ENCODE measurements at regions not wholly inside any gene's neighbourhood (a gene's known extent, or its start where the extent isn't known, plus 50 kb on each side); places are given as distances from the start of the nearest gene placed in this dataset.

GRCh38 chr16:73384506-73385089 is 336.7 kb upstream of the ZFHX3 start:
- no peak for TF ChIP-seq CTCF (IDR thresholded peaks at IDR 0.05; ENCODE audit: extremely low read depth, insufficient read depth, missing control alignments)
- in situ Hi-C loops (cut with MboI; ENCODE audit: low pct_unique_long_range_greater_than_20kb, low sequenced_read_pairs, unreplicated experiment) = no loop called here
- DNase-seq (ENCODE audit: low spot score) = no peak

GRCh38 chr16:73383988-73384365 is 336.0 kb upstream of the ZFHX3 start:
- in situ Hi-C loops (cut with MboI; ENCODE audit: low pct_unique_long_range_greater_than_20kb, low sequenced_read_pairs, unreplicated experiment) = no loop called here
- TF ChIP-seq CTCF (IDR thresholded peaks at IDR 0.05; ENCODE audit: extremely low read depth, insufficient read depth, missing control alignments) = no peak
- DNase-seq (ENCODE audit: low spot score) = no peak

- in situ Hi-C loops (cut with MboI; ENCODE audit: low pct_unique_long_range_greater_than_20kb, low sequenced_read_pairs, unreplicated experiment) = no loop called here
Measured at GRCh38 chr16:73383195-73383987, 335.5 kb upstream of the ZFHX3 start.

GRCh38 chr16:73378471-73378870 is 330.5 kb upstream of the ZFHX3 start:
- DNase-seq (ENCODE audit: low spot score) = no peak
- TF ChIP-seq CTCF (IDR thresholded peaks at IDR 0.05; ENCODE audit: extremely low read depth, insufficient read depth, missing control alignments) = no peak
- in situ Hi-C loops (cut with MboI; ENCODE audit: low pct_unique_long_range_greater_than_20kb, low sequenced_read_pairs, unreplicated experiment) = no loop called here

More at GRCh38 chr16:73383195-73383987, 335.5 kb upstream of the ZFHX3 start:
- no peak for TF ChIP-seq CTCF (IDR thresholded peaks at IDR 0.05; ENCODE audit: extremely low read depth, insufficient read depth, missing control alignments)
- no peak for DNase-seq (ENCODE audit: low spot score)

GRCh38 chr16:73371584-73372319 is 323.8 kb upstream of the ZFHX3 start:
- TF ChIP-seq CTCF (IDR thresholded peaks at IDR 0.05; ENCODE audit: extremely low read depth, insufficient read depth, missing control alignments) = no peak
- no peak for DNase-seq (ENCODE audit: low spot score)
- in situ Hi-C loops (cut with MboI; ENCODE audit: low pct_unique_long_range_greater_than_20kb, low sequenced_read_pairs, unreplicated experiment) = no loop called here

- in situ Hi-C loops (cut with MboI; ENCODE audit: low pct_unique_long_range_greater_than_20kb, low sequenced_read_pairs, unreplicated experiment) = no loop called here
- DNase-seq (ENCODE audit: low spot score) = no peak
- no peak for TF ChIP-seq CTCF (IDR thresholded peaks at IDR 0.05; ENCODE audit: extremely low read depth, insufficient read depth, missing control alignments)
Measured at GRCh38 chr16:73369851-73370250, 321.9 kb upstream of the ZFHX3 start.

All from GM13977 (cell line).